NCI-H345 treated with DMSO at 0.1 percent for 48 hours (cell line): ENCODE measurements at regions not wholly inside any gene's neighbourhood (a gene's known extent, or its start where the extent isn't known, plus 50 kb on each side); places are given as distances from the start of the nearest gene placed in this dataset.

Source experiments
- DNase-seq: peaks from one replicate; lab custom pipeline; 2025; ENCODE audit not compliant: unreplicated experiment; lab: John Stamatoyannopoulos, UW

- DNase-seq = no peak
These were observed 345.8 kb upstream of the ZEB2 start for GRCh38 chr2:144865670-144866069.

GRCh38 chr2:144859716-144860115 is 339.8 kb upstream of the ZEB2 start:
- no peak for DNase-seq

GRCh38 chr2:144858211-144858610 is 338.3 kb upstream of the ZEB2 start:
- no peak for DNase-seq

- no peak for DNase-seq
These were observed 334.7 kb upstream of the ZEB2 start for GRCh38 chr2:144854596-144854995.

- no peak for DNase-seq
These were observed 329.7 kb upstream of the ZEB2 start for GRCh38 chr2:144849612-144850011.

- no peak for DNase-seq
These were observed 328.5 kb upstream of the ZEB2 start for GRCh38 chr2:144848423-144848822.

GRCh38 chr2:144847347-144848080 is 327.6 kb upstream of the ZEB2 start:
- DNase-seq = no peak

- no peak for DNase-seq
These were observed 316.9 kb upstream of the ZEB2 start for GRCh38 chr2:144836635-144837350.

GRCh38 chr2:144835634-144836350 is 315.9 kb upstream of the ZEB2 start:
- peak; percentile 17 for DNase-seq

GRCh38 chr2:144834998-144835633 is 315.2 kb upstream of the ZEB2 start:
- DNase-seq = no peak

GRCh38 chr2:144834363-144834762 is 314.4 kb upstream of the ZEB2 start:
- DNase-seq = no peak

- DNase-seq = no peak
These were observed 313.2 kb upstream of the ZEB2 start for GRCh38 chr2:144833075-144833637.

- no peak for DNase-seq
These were observed 312.1 kb upstream of the ZEB2 start for GRCh38 chr2:144832048-144832447.

- DNase-seq = no peak
These were observed 310.6 kb upstream of the ZEB2 start for GRCh38 chr2:144830543-144830942.

- DNase-seq = no peak
These were observed 307.5 kb upstream of the ZEB2 start for GRCh38 chr2:144827404-144827803.

- DNase-seq = no peak
These were observed 306.2 kb upstream of the ZEB2 start for GRCh38 chr2:144826105-144826504.

- no peak for DNase-seq
These were observed 305.6 kb upstream of the ZEB2 start for GRCh38 chr2:144825331-144826020.

- no peak for DNase-seq
These were observed 304.6 kb upstream of the ZEB2 start for GRCh38 chr2:144824306-144825080.

- no peak for DNase-seq
These were observed 303.0 kb upstream of the ZEB2 start for GRCh38 chr2:144822966-144823365.

- no peak for DNase-seq
These were observed 292.4 kb upstream of the ZEB2 start for GRCh38 chr2:144812288-144812687.
